Hematopoietic multipotent progenitor cell treated with erythropoietin and hydrocortisone succinate and interleukin-3 and kit ligand, for 6 days (in vitro differentiated cells): ENCODE measurements at regions not wholly inside any gene's neighbourhood (a gene's known extent, or its start where the extent isn't known, plus 50 kb on each side); places are given as distances from the start of the nearest gene placed in this dataset.

Experiments used
- DNase-seq: peaks from one replicate; pipeline ENCODE4 v3.0.0-alpha.2; 2015

- DNase-seq: no peak
These were observed 264.0 kb upstream of the TSHZ2 start for GRCh38 chr20:52708137-52708536.

DNA sequence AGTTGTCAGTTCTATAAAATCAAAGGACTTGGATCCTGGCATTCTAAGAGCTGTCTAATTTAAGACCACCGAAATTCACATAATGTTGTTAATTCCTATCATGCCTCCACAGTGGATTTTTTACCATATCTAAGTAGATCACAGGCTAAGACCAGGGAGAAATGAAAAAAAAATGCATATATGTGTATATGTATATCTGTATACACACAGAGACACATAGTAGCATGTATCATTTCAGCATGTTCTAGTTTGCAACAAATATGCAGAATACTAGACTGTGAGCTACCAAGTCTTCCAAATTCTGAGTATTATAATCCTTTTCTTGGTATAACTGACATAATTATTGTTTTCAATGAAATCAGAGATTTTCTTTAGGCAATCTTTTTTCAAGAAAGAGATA, 267.6 kb upstream of the TSHZ2 start:
- no peak for DNase-seq

- no peak for DNase-seq
These were observed 283.8 kb upstream of the TSHZ2 start for GRCh38 chr20:52688345-52688744.

DNA sequence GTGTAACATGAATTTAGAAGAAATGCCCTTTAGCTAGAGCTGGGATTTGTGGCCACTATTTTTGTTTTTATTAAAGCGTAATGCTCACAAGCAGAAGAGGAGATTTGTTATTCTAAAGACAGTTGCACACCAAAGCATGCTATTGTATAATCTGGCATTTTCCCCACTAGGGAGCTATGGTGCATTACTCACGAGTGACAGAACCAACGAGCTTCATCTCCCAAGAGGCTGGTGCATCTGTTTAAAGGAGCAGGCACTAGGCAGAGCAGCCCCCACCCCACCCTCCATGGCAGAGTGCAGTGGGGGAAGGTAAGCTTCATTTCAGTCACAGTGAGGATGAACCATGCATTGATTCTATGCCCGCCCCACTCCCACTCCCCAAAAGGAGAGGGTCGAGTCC, 287.3 kb upstream of the TSHZ2 start:
- no peak for DNase-seq

DNA sequence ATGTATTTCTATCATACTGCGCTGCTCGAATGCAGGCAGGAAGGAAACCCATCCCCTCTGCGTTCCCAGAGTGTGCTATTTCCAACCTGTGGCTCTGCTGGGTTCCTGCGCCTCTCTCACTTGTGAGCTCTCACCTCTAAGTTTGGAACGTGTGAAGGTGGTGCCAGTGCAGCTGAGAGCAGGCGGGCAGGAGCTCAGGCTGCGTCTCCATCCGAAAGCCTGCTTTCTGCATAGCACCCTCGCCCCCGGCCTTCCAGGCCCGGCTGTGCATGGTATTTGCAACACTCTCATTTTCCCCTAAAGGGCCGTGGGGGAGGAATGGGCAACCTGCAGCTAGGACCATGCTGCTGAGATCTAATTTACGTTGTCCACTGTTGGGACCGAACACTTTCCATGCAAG, 288.0 kb upstream of the TSHZ2 start:
- no peak for DNase-seq

DNA sequence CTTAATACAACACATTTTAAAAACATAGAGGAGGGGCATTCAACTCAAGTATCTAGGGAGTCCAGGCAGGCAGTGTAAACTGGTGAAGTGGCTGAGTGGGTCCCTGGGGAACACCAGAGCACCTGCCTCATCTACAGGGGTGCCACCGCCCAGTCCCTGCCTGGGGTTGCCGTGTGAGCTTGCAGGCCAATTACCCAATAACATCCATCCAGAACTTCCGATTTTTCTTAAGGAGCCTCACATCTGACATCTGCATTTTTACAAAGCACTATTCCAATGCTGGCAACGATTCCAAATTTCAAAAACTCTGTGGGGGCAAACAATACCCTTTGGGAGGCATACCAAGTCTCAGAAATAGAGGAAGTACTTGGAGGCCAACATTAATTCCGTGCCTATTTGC, 288.4 kb upstream of the TSHZ2 start:
- no peak for DNase-seq

DNA sequence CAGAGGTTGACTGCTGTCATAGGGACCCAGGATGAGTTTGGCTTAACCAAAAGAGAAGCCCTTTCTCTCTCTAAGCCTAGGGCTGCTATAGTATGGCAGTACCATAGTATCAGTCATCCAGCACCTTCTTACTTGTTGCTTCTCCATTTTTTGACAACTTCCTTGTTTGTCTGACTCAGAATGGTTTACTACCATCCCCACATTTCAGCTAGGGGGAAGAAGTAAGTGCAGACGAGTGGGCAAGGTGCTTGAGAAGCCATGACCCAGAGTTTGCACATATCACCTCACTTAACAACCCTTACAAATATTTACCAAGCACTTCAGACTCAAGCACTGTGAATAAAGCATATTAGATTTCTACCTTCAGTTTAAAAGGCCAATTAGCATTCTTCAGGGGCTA, 289.9 kb upstream of the TSHZ2 start:
- no peak for DNase-seq

DNA sequence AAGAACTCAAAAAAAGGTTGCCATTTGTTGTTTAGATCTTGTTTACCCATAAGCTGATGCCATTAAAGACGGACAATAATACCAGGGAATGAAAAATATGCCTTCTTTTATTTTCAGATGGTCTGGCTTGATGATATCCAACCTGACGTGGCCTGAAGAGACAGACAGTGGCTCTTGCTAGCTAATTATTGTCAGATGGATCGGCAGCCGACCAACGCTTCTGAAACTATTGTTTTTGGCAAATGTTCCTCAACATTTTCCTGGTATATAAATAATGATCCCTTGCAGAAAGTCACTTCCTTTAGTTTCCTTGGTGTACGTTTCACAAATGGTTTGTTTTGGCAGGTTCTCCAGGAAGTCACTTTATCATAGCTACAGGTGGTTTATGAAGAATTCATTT, 290.9 kb upstream of the TSHZ2 start:
- DNase-seq: no peak

DNA sequence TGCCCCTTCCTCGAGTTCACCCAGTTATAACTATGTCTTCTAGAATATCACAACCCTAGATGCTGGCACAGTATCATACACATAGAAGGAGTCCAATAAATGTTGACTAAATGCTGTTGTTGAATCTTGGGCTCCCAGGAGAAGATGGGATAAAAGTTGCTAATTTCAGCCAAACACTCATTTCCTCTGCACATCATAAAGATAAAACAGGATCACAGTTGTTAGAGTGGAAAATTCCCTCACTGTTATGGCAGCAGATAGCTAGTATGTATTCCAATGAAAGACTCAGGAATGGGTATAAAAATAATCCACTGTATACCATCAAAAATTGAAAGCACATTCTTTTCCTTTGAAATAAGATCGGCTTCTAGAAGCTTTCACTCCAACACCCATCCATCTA, 294.9 kb upstream of the TSHZ2 start:
- no peak for DNase-seq

GRCh38 chr20:52676283-52676995, 295.7 kb upstream of the TSHZ2 start:
- no peak for DNase-seq

DNA sequence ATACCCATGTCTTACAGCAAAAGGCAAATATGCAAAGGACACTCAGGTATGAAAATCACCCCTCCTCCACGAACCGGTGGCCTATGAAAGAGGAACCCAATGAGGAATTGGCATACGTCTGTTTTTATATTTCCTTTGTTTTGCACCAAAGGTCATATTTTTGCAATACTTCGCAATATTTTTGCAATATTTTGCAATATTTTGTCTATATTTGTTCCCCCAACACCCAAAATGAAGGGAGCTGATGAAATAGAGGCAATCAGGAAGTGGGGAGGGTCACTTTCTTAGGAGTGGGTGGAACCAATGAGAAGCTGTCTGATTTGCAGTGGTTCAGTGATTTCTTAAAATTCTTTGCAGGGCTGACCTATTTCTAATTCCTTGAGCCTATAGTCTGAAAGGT, 296.8 kb upstream of the TSHZ2 start:
- peak; percentile 0 for DNase-seq

DNA sequence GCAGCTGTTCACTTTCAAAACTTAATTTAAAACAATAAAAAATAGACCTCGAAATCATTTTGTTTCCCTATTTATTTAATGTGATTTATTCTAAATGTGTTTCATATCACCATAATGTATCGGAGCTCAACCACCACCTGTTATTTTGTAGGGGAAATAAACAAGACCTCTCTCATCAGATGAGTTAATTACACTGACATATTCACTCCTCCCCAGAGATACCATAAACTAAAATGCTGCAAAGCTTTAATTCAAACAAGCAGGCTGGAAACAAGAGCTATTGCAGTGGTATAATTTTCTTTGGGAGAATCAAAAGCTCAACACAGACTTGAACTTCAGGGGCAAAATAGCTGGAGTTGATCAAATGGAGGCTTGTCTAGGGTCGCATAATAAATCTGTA, 303.5 kb upstream of the TSHZ2 start:
- no peak for DNase-seq

DNA sequence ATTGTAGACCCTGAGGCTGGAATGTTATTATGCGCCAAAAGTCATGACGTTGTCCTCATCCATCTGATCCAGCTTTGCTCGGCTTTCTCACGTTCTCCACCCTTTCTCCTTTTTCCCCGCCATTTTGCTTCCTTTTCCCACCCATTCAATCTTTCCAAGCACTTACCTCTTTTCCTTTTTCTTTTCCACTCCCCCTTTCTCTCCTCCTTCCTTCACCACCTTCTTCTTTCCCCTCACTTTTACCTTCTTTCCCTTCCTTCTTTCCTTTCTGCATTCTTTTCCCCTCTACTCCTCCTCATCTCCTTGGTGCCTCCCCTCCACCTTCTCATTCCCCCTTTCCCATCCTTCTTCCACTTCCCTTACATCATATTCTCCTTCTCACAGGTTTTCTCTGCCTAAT, 304.8 kb upstream of the TSHZ2 start:
- DNase-seq: no peak

DNA sequence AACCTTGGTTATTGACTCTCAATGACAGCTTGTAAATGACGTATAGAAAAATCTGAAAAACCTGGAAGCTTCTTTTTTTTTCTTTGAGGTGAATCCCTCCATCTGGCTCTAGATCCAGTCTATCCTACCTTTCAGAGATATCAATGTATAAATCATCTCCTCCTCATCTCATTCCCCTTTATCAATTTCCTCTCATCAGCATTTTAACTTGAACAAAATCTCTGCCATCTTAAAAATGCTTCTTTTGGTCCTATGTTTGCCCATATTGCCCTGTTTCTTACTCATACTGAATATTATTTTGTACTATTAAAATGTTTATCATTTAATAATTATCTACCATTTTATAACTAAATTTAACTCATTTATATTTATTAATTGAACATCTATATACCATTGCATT, 306.7 kb upstream of the TSHZ2 start:
- DNase-seq: no peak

- DNase-seq: no peak
These were observed 316.8 kb upstream of the TSHZ2 start for GRCh38 chr20:52655395-52655794.

DNA sequence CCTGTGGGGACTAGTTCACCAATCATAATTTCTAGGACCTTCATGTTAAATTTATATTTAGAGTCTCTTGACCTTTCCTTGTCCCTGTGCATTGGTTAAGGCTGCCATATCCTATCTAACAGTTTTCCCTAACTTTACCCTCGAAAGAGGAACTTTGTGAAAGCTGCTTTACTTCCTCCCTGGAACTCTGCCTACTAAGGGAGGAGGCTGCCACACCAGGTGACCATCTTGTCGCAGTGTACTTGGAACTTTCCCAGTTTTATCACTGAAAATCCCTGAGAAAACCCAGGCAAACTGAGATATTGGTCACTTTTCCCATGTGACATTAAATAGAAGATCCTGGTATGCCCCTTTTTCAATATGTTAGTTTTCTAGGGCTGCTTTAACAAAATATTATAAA, 317.6 kb upstream of the TSHZ2 start:
- DNase-seq: no peak

DNA sequence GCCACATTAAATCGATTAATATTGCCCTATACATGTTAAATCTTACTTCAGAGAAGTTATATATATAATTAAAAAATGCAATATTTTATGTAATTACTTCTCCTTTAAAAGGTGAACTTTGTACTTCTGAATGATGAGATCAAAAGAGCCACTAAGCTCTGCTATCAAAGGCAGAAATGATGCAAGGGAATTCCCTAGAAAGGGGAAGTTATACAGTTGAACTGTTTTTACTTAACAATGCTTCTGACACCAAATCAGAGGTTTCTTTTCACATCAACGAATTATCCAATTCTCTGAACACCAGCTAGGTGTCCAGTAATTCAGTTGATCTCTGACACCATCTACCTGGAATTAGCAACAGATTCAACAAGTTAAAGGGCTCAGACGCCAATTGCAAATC, 319.9 kb upstream of the TSHZ2 start:
- DNase-seq: peak; percentile 2

- DNase-seq: no peak
These were observed 322.4 kb upstream of the TSHZ2 start for GRCh38 chr20:52649727-52650126.

DNA sequence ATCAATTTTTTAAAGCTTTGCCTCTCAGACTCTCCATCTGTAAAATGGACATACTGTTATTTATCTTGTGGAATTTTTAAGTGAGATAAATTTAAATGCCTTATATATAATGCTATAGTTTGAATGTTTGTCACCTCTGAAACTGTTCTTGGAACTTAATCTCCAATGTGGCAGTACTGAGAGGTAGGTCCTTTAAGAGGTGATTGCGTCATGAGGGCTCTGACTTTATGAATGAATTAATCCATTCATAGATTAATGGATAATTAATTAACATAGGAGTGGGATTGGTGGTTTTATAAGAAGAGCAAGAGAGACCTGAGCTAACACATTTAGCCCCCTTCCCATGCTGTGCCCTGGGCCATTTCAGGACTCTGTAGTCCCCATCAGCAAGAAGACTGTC, 326.3 kb upstream of the TSHZ2 start:
- DNase-seq: no peak

DNA sequence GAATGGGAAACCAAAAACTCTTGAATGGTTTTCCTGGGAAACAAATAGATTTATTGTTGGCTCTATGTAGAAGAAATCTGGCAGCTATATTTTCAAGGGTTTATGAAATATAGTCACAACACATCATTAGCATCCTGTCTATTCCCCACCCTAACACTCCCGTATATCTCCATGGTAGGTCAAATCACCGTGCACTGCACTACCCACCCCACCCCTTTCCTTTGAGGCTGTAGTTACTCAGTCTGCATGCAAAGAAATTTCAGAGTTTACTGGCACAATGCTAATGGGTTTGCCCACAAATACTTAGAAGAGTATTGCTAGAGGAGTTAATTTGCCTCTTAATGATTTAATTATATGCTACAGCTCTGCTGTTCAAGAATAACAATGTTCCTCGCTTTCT, 329.1 kb upstream of the TSHZ2 start:
- DNase-seq: no peak

- DNase-seq: no peak
These were observed 335.0 kb upstream of the TSHZ2 start for GRCh38 chr20:52637201-52637600.

- DNase-seq: no peak
These were observed 340.7 kb upstream of the TSHZ2 start for GRCh38 chr20:52631469-52631868.

- no peak for DNase-seq
These were observed 342.0 kb upstream of the TSHZ2 start for GRCh38 chr20:52630138-52630537.

DNA sequence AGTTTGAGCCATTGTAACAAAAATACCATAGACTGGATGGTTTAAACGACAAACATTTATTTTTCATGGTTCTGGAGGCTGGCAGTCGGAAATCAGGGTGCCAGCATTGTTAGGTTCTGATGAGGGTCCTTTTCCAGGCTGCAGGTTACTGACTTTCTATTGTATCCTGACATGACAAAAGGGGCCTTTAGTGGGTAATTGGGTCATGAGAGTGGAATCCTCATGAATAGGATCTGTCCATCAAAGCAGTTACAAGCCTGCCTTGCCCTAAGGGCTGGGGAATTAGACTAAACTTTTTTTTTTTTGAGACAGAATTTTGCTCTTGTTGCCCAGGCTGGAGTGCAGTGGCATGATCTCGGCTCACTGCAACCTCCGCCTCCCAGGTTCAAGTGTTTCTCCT, 347.9 kb upstream of the TSHZ2 start:
- DNase-seq: no peak

GRCh38 chr20:52622081-52622480, 350.1 kb upstream of the TSHZ2 start:
- no peak for DNase-seq

GRCh38 chr20:52621401-52621800, 350.8 kb upstream of the TSHZ2 start:
- no peak for DNase-seq
